ENCODE measurements at regions not wholly inside any gene's neighbourhood (a gene's known extent, or its start where the extent isn't known, plus 50 kb on each side); places are given as distances from the start of the nearest gene placed in this dataset.
"Not testable (repeated sequence)": the region's sequence is repeated elsewhere in the genome, so short reads cannot be mapped to it uniquely, and the experiment has no call there.

DNA sequence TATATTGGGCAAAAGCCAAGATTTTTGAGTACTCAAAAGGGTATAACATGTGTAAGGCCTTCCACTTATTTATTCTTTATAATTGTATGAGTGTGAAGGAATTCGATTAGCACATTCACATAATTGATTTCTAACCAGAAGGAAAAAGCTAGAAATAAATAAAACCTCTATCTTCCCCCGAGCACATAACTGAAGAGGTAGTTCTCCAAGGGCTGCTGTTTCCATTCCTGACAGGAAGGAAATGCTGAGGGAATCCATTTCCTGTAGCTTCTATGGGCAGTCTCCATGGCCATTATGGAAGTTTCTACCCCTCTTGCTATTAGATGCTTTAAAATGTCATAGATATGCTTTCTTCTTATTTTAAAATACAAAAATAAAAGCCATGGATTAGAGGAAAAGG lies 70.5 kb upstream of the ABCB5 start:
- TF ChIP-seq, protein P1, sequence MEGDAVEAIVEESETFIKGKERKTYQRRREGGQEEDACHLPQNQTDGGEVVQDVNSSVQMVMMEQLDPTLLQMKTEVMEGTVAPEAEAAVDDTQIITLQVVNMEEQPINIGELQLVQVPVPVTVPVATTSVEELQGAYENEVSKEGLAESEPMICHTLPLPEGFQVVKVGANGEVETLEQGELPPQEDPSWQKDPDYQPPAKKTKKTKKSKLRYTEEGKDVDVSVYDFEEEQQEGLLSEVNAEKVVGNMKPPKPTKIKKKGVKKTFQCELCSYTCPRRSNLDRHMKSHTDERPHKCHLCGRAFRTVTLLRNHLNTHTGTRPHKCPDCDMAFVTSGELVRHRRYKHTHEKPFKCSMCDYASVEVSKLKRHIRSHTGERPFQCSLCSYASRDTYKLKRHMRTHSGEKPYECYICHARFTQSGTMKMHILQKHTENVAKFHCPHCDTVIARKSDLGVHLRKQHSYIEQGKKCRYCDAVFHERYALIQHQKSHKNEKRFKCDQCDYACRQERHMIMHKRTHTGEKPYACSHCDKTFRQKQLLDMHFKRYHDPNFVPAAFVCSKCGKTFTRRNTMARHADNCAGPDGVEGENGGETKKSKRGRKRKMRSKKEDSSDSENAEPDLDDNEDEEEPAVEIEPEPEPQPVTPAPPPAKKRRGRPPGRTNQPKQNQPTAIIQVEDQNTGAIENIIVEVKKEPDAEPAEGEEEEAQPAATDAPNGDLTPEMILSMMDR (conservative IDR thresholded peaks at IDR 0.05; ENCODE audit: low read length) = no peak
- TF ChIP-seq EZH2phosphoT487 (IDR thresholded peaks at IDR 0.05; ENCODE audit: borderline replicate concordance, low read depth, low read length) = no peak
- ChIA-PET POLR2A (no interaction called here), CTCF (ENCODE audit: unreplicated experiment) (no interaction called here)
- H3K36me3 ChIP-seq (ENCODE audit: insufficient read depth, low read length) = no peaks in the 10 kb centered on the region
- H3K4me3 ChIP-seq (ENCODE audit: low read depth, low read length, poor library complexity, severe bottlenecking) = no peak overlapping the region
- H3K27ac ChIP-seq (ENCODE audit: low read depth, low read length, poor library complexity, severe bottlenecking) = no peak overlapping the region
- H3K9me3 ChIP-seq (ENCODE audit: low read length) = no peaks in the 10 kb centered on the region
- intact Hi-C loops (cut with micrococcal nuclease; ENCODE audit: unreplicated experiment) = no loop called here
- no peaks in the 10 kb centered on the region for H4K20me1 ChIP-seq (ENCODE audit: insufficient read depth, low read length)
- no peaks in the 10 kb centered on the region for H3K4me1 ChIP-seq (ENCODE audit: insufficient read depth, low read length, poor library complexity, severe bottlenecking)
- H2AFZ ChIP-seq (ENCODE audit: low read length) = no peak overlapping the region
- H3K9me2 ChIP-seq (ENCODE audit: insufficient read depth, low read length) = no peaks in the 10 kb centered on the region
- H3K79me2 ChIP-seq (ENCODE audit: insufficient read depth, low read depth, low read length) = no peaks in the 10 kb centered on the region
- BruUV-seq (replicated peaks) = no TSS peak
- no peak for DNase-seq (ENCODE audit: low spot score)
- no peak overlapping the region for H3K4me2 ChIP-seq (ENCODE audit: low read length)

DNA sequence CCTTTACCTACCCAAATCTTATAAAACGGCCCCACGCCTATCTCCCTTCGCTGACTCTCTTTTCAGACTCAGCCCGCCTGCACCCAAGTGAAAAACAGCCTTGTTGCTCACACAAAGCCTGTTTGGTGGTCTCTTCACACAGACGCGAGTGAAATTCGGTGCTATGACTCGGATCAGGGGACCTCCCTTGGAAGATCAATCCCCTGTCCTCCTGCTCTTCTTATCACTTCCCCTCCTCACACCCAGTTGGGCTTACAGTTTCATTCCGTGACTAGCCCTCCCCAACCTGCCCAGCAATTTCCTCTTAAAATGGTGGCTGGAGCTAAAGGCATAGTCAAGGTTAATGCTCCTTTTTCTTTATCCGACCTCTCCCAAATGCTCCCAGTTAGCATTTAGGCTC lies 68.5 kb upstream of the ABCB5 start:
- H3K4me2 ChIP-seq (ENCODE audit: low read length); H2AFZ ChIP-seq (ENCODE audit: low read length); H3K4me1 ChIP-seq (ENCODE audit: insufficient read depth, low read length, poor library complexity, severe bottlenecking); H3K79me2 ChIP-seq (ENCODE audit: insufficient read depth, low read depth, low read length); POLR2A ChIA-PET; H4K20me1 ChIP-seq (ENCODE audit: insufficient read depth, low read length); BruUV-seq (replicated peaks); H3K9me3 ChIP-seq (ENCODE audit: low read length); intact Hi-C loops (cut with micrococcal nuclease; ENCODE audit: unreplicated experiment); H3K4me3 ChIP-seq (ENCODE audit: low read depth, low read length, poor library complexity, severe bottlenecking); H3K27ac ChIP-seq (ENCODE audit: low read depth, low read length, poor library complexity, severe bottlenecking); H3K9me2 ChIP-seq (ENCODE audit: insufficient read depth, low read length); DNase-seq (ENCODE audit: low spot score); CTCF ChIA-PET (ENCODE audit: unreplicated experiment); H3K36me3 ChIP-seq (ENCODE audit: insufficient read depth, low read length): not testable (repeated sequence)

DNA sequence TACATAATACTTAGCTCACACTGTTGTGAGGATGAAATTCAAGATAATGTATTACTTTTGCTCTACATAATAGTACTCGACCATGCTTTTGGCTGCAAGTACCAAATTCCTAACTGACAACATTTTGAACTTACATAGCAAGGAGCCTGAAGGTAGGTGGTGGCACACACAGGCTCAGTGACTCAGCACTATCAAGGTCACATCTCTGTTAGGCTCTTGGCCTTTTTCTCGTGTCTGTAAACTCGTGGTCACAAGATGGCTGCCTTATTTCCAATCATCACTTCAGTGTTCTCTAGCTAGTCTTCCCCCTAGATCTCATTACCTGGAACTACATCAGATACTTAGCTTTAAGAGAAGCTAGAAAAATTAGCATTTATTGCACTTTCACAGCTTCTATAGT lies 61.4 kb upstream of the ABCB5 start:
- no peak overlapping the region for H3K4me2 ChIP-seq (ENCODE audit: low read length)
- no peak overlapping the region for H3K4me3 ChIP-seq (ENCODE audit: low read depth, low read length, poor library complexity, severe bottlenecking)
- intact Hi-C loops (cut with micrococcal nuclease; ENCODE audit: unreplicated experiment) = no loop called here
- no peaks in the 10 kb centered on the region for H3K9me3 ChIP-seq (ENCODE audit: low read length)
- no peaks in the 10 kb centered on the region for H3K36me3 ChIP-seq (ENCODE audit: insufficient read depth, low read length)
- CTCF ChIA-PET (ENCODE audit: unreplicated experiment) = no interaction called here
- BruUV-seq (replicated peaks) = no TSS peak
- no peak overlapping the region for H2AFZ ChIP-seq (ENCODE audit: low read length)
- H3K9me2 ChIP-seq (ENCODE audit: insufficient read depth, low read length) = no peaks in the 10 kb centered on the region
- H3K79me2 ChIP-seq (ENCODE audit: insufficient read depth, low read depth, low read length) = no peaks in the 10 kb centered on the region
- TF ChIP-seq, protein P1 (conservative IDR thresholded peaks at IDR 0.05; ENCODE audit: low read length) = no peak
- TF ChIP-seq EZH2phosphoT487 (IDR thresholded peaks at IDR 0.05; ENCODE audit: borderline replicate concordance, low read depth, low read length) = no peak
- no peaks in the 10 kb centered on the region for H4K20me1 ChIP-seq (ENCODE audit: insufficient read depth, low read length)
- H3K4me1 ChIP-seq (ENCODE audit: insufficient read depth, low read length, poor library complexity, severe bottlenecking) = no peaks in the 10 kb centered on the region
- DNase-seq (ENCODE audit: low spot score) = no peak
- H3K27ac ChIP-seq (ENCODE audit: low read depth, low read length, poor library complexity, severe bottlenecking) = no peak overlapping the region
- POLR2A ChIA-PET = interaction anchor here (0.6 to 1.0 kb wide), 3 partner anchors 12 to 510 kb away, joined by 3 to 4 read pairs (median 4); no protein-coding TSS in a partner anchor

All from OCI-LY7 (cell line).